ENCODE measurements at regions not wholly inside any gene's neighbourhood (a gene's known extent, or its start where the extent isn't known, plus 50 kb on each side); places are given as distances from the start of the nearest gene placed in this dataset.

DNA sequence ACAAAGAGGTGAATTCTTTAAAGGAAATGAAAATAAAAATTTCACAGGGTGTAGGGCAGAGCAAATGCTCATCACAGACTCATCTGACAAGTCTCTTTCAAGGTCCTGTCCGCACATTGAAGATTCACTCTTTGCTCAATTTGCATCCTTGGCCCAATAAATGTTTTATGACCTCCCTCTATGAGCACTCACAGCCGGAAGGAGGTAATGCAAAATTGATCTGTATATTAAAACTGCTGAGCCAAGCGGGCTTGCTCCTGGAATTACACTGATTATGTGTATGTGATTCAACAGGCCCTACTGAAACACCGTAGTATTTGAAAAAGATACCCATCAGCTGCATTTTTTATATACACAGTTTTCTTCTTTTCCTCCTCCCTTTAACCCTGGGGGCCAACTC lies 246.8 kb downstream of the IZUMO3 start:
- TF ChIP-seq, protein P1, sequence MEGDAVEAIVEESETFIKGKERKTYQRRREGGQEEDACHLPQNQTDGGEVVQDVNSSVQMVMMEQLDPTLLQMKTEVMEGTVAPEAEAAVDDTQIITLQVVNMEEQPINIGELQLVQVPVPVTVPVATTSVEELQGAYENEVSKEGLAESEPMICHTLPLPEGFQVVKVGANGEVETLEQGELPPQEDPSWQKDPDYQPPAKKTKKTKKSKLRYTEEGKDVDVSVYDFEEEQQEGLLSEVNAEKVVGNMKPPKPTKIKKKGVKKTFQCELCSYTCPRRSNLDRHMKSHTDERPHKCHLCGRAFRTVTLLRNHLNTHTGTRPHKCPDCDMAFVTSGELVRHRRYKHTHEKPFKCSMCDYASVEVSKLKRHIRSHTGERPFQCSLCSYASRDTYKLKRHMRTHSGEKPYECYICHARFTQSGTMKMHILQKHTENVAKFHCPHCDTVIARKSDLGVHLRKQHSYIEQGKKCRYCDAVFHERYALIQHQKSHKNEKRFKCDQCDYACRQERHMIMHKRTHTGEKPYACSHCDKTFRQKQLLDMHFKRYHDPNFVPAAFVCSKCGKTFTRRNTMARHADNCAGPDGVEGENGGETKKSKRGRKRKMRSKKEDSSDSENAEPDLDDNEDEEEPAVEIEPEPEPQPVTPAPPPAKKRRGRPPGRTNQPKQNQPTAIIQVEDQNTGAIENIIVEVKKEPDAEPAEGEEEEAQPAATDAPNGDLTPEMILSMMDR (IDR thresholded peaks at IDR 0.05): no peak
- TF ChIP-seq POLR2A (IDR thresholded peaks at IDR 0.05) (no peak), EP300 (IDR thresholded peaks at IDR 0.05) (no peak)

Data from ovary (tissue), 3 donors.